Breast epithelium (tissue), 3 donors: ENCODE measurements at regions not wholly inside any gene's neighbourhood (a gene's known extent, or its start where the extent isn't known, plus 50 kb on each side); places are given as distances from the start of the nearest gene placed in this dataset.

Source experiments
- POLR2A ChIP-seq: fragments of 450-650 bp; IDR thresholded peaks from one replicate; pipeline ENCODE4 v1.6.1; 2016; ENCODE audit warnings: antibody characterized with exemption, mild to moderate bottlenecking, moderate library complexity
- POLR2AphosphoS5 ChIP-seq, 3 donors: sonication (generic); formaldehyde crosslinking; IDR thresholded peaks; one replicate each; pipeline ENCODE4 v1.6.1; 2017; ENCODE audit warnings: antibody characterized with exemption in 3 of 3
- TF ChIP-seq, protein P1 (sequence below), 3 donors: fragments of 450-650 bp; IDR thresholded peaks; one replicate each; pipeline ENCODE4 v1.5.1; 2016 to 2017; ENCODE audit warnings: antibody characterized with exemption in 3 of 3, mild to moderate bottlenecking in 3 of 3, moderate library complexity in 3 of 3

DNA sequence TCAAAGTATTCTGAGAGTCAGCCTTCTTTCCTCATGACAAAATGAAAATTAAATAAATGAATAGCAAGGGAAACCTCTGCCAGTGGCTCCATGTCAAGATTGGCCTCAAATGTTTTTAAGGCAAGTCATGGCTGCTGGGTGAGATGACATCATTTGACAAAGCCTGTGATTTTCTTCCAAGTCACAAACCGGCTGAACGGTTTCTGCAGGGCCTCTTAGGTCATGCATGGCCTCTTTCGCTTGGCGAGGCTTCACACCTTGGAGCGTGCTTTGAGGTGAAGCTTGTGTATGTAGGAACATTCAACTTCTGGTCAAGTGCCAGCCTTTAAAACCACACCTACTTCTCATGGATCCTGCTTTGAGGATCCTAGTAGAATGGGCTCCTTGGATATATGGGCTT lies 161.0 kb upstream of the ZNF618 start:
- TF ChIP-seq, protein P1, sequence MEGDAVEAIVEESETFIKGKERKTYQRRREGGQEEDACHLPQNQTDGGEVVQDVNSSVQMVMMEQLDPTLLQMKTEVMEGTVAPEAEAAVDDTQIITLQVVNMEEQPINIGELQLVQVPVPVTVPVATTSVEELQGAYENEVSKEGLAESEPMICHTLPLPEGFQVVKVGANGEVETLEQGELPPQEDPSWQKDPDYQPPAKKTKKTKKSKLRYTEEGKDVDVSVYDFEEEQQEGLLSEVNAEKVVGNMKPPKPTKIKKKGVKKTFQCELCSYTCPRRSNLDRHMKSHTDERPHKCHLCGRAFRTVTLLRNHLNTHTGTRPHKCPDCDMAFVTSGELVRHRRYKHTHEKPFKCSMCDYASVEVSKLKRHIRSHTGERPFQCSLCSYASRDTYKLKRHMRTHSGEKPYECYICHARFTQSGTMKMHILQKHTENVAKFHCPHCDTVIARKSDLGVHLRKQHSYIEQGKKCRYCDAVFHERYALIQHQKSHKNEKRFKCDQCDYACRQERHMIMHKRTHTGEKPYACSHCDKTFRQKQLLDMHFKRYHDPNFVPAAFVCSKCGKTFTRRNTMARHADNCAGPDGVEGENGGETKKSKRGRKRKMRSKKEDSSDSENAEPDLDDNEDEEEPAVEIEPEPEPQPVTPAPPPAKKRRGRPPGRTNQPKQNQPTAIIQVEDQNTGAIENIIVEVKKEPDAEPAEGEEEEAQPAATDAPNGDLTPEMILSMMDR (IDR thresholded peaks at IDR 0.05) = no peak
- TF ChIP-seq POLR2AphosphoS5 (IDR thresholded peaks at IDR 0.05) = no peak
- TF ChIP-seq POLR2A = no peak
